BE2C (cell line): ENCODE measurements at regions not wholly inside any gene's neighbourhood (a gene's known extent, or its start where the extent isn't known, plus 50 kb on each side); places are given as distances from the start of the nearest gene placed in this dataset.

ENCODE experiments used
- DNase-seq: peaks from one replicate; pipeline ENCODE4 v3.0.0-alpha.2; 2020
- H3K27me3 ChIP-seq: fragments of 250-450 bp; sonication (Bioruptor Pico); 2 replicates; pipeline ENCODE4 v1.5.1; 2020; ENCODE audit warnings: mild to moderate bottlenecking
- H3K36me3 ChIP-seq: fragments of 250-450 bp; sonication (Bioruptor Pico); 2 replicates; pipeline ENCODE4 v1.5.1; 2020; ENCODE audit warnings: mild to moderate bottlenecking
- H3K4me1 ChIP-seq: fragments of 250-450 bp; sonication (Bioruptor Pico); 2 replicates; pipeline ENCODE4 v1.5.1; 2020
- H3K4me3 ChIP-seq: 2 replicates; pipeline ENCODE4 v1.5.1; 2011; ENCODE audit warnings: low read depth, low read length
- H3K9me3 ChIP-seq: fragments of 250-450 bp; sonication (Bioruptor Pico); 2 replicates; pipeline ENCODE4 v1.5.1; 2020
- TF ChIP-seq, protein P1 (sequence below): IDR thresholded peaks from 2 replicates; pipeline ENCODE4 v1.5.1; 2012; ENCODE audit warnings: mild to moderate bottlenecking, low read depth, low read length

DNA sequence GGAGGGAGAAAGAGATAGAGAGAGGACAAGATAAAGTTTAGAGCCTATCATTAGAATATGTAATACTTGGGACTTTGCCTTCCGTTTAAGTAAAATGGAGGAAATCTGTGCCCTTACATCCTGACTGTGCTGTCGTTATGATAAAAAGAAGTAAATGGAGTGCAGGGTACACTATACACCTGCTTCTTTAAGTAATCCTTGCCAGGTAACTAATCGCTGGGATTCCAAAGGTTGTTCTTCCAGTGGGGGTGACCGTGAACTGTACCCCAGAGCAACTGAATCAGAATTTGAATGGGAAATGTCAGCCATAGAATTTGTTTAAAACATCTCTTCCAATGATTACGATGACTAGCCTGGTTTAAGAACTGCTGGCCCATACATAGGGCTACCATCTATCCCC lies 126.1 kb upstream of the EEA1 start:
- H3K36me3 ChIP-seq = no peaks in the 10 kb centered on the region
- H3K4me3 ChIP-seq = no peak overlapping the region
- no peak for DNase-seq
- H3K9me3 ChIP-seq = no peaks in the 10 kb centered on the region
- TF ChIP-seq, protein P1, sequence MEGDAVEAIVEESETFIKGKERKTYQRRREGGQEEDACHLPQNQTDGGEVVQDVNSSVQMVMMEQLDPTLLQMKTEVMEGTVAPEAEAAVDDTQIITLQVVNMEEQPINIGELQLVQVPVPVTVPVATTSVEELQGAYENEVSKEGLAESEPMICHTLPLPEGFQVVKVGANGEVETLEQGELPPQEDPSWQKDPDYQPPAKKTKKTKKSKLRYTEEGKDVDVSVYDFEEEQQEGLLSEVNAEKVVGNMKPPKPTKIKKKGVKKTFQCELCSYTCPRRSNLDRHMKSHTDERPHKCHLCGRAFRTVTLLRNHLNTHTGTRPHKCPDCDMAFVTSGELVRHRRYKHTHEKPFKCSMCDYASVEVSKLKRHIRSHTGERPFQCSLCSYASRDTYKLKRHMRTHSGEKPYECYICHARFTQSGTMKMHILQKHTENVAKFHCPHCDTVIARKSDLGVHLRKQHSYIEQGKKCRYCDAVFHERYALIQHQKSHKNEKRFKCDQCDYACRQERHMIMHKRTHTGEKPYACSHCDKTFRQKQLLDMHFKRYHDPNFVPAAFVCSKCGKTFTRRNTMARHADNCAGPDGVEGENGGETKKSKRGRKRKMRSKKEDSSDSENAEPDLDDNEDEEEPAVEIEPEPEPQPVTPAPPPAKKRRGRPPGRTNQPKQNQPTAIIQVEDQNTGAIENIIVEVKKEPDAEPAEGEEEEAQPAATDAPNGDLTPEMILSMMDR = no peak
- H3K27me3 ChIP-seq = no peaks in the 10 kb centered on the region
- no peaks in the 10 kb centered on the region for H3K4me1 ChIP-seq

DNA sequence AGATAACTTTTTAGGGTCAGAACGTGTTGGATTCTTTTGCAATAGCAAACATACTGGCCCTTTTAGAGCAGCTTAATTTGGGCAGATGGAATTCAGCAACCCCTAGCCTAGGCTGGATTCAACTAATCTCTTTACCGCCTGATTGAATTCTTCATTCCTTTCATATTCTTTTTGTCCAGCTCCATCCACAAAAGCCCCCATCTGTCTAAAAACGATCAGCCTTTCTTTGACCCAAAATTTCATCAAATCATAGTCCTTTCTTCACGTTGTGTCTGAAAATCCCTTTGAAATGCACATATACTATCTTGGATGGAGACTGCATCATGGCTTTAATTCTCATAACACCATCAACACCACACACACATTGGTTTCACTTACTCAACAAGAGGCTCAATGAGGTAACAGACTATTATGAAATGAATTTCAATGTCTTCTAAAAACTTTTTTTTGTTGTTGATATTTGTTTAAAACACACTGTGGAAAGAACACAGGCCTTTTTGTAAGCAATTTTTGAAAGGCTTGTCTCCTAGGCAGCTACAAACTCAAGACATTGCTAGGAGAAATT lies 128.0 kb upstream of the EEA1 start:
- Histone ChIP-seq H3K36me3 (no peaks in the 10 kb centered on the region), H3K27me3 (no peaks in the 10 kb centered on the region; the same call in 1 of the 2 replicates), H3K9me3 (no peaks in the 10 kb centered on the region), H3K4me3 (no peak overlapping the region), H3K4me1 (no peaks in the 10 kb centered on the region)
- TF ChIP-seq, protein P1 = no peak
- no peak for DNase-seq

DNA sequence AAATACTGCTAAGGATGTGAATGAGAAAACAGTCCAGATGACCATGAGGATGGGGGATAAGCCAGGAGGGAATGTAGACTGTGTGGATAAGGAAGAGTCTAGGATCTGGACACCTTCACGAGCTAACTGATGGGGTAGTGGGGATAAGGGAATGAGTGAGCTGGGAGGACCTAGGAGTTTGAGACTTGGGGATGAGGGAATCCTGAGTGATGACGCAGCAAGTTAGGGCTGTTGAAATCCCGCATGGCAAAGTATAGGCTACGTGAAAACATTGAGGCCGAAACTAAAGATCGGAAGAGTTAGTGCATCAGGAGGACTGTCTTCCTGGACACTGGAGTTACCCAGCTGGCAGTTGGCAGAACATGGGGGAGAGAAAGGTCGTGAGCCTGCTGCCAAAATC lies 129.2 kb upstream of the EEA1 start:
- Histone ChIP-seq H3K4me1 (no peaks in the 10 kb centered on the region), H3K9me3 (no peaks in the 10 kb centered on the region), H3K27me3 (no peaks in the 10 kb centered on the region; the same call in 1 of the 2 replicates), H3K36me3 (no peaks in the 10 kb centered on the region), H3K4me3 (no peak overlapping the region)
- DNase-seq = no peak
- TF ChIP-seq, protein P1 = no peak

DNA sequence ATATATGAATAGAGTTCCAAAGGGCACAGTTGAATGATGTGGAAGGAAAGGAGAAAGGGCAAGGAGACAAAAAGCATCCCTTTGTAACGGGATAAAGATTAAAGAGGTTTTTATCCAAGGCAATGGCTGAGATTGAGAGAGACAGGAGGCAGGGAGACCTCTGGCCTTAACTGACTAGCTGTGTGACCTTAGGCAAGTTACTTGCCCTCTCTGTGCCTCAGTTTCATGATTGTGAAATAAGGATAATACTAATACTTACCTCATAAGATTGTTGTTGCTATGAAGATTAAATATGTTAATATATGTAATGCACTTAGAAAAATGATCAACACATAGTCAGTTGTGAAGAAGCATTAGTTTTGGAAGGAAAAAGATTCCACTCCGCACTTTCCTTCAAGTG lies 130.2 kb upstream of the EEA1 start:
- Histone ChIP-seq H3K9me3 (no peaks in the 10 kb centered on the region), H3K27me3 (no peaks in the 10 kb centered on the region; the same call in 1 of the 2 replicates), H3K4me3 (no peak overlapping the region), H3K36me3 (no peaks in the 10 kb centered on the region), H3K4me1 (no peaks in the 10 kb centered on the region)
- TF ChIP-seq, protein P1 = no peak
- DNase-seq = no peak

DNA sequence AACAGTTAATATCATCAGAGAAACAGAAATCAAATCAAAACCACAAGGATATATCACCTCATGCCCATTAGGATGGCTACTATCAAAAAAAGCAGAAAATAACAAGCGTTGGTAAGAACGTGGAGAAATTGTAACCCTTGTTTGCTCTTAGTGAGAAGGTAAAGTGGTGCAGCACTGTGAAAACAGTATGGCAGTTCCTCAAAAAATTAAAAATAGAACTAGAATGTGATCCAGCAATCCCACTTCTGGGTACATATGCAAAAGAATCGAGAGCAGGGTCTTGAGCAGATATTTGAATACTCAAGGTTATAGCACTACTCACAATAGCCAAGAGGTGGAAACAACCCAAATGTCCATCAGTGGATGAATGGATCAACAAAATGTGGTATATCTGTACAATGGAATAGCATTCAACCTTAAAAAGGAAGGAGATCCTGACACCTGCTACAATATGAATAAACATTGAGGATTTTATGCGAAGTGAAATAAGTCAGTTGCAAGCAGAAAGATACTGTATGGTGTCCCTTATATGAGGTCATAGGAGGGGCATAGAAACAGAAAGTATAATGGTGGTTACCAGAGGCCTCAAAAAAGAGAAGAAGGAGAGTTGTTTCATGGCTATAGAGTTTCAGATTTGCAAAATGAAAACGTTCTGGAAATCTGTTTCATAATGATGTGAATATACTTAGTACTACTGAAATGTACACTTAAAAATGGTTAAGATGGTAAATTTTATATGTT lies 131.0 kb upstream of the EEA1 start:
- H3K4me3 ChIP-seq = no peak overlapping the region
- no peak for DNase-seq

More for the DNA sequence above, 131.0 kb upstream of the EEA1 start:
- TF ChIP-seq, protein P1 = no peak
- Histone ChIP-seq H3K9me3 (no peaks in the 10 kb centered on the region), H3K36me3 (no peaks in the 10 kb centered on the region), H3K4me1 (no peaks in the 10 kb centered on the region), H3K27me3 (no peaks in the 10 kb centered on the region; the same call in 1 of the 2 replicates)
